ENCODE measurements at regions not wholly inside any gene's neighbourhood (a gene's known extent, or its start where the extent isn't known, plus 50 kb on each side); places are given as distances from the start of the nearest gene placed in this dataset.

- Histone ChIP-seq H3K27ac (no peak overlapping the region), H3K4me3 (no peak overlapping the region), H3K9me3 (no peaks in the 10 kb centered on the region), H3K36me3 (no peaks in the 10 kb centered on the region), H3K4me1 (no peaks in the 10 kb centered on the region), H3K27me3 (no peaks in the 10 kb centered on the region)
- no peak for DNase-seq
- intact Hi-C loops (cut with DNase I; ENCODE audit: low total_unique reads): no loop called here
- 67 to 76% methylated on average over 1 to 4 of the region's 4 CpGs for WGBS, 2 donors (ENCODE audit: low coverage in 1 of 2)
- TF ChIP-seq EP300 (IDR thresholded peaks at IDR 0.05; ENCODE audit: low read depth) (no peak), POLR2A (IDR thresholded peaks at IDR 0.05) (no peak)
- in situ Hi-C loops (cut with MboI; ENCODE audit: low pct_ligation_motif_present in 1 of 4, low pct_unique_long_range_greater_than_20kb in 1 of 4, low sequenced_read_pairs in 3 of 4): no loop called here
Observed at GRCh38 chr3:64909757-64910467, 222.1 kb upstream of the ADAMTS9 start.

GRCh38 chr3:64909011-64909410 is 221.2 kb upstream of the ADAMTS9 start:
- intact Hi-C loops (cut with DNase I; ENCODE audit: low total_unique reads): no loop called here
- H3K27ac ChIP-seq: no peak overlapping the region
- WGBS, 2 donors (ENCODE audit: low coverage in 1 of 2): 85 to 87% methylated on average over 8 of the region's 8 CpGs

GRCh38 chr3:64908251-64908685 is 220.5 kb upstream of the ADAMTS9 start:
- Histone ChIP-seq H3K4me3 (no peak overlapping the region), H3K27me3 (no peaks in the 10 kb centered on the region), H3K4me1 (peaks cover 0 to under 1% (median 0%) of the 10 kb centered on the region in 4 donors), H3K9me3 (no peaks in the 10 kb centered on the region), H3K36me3 (no peaks in the 10 kb centered on the region), H3K27ac (no peak overlapping the region)
- no peak for DNase-seq
- intact Hi-C loops (cut with DNase I; ENCODE audit: low total_unique reads): no loop called here
- in situ Hi-C loops (cut with MboI; ENCODE audit: low pct_ligation_motif_present in 1 of 4, low pct_unique_long_range_greater_than_20kb in 1 of 4, low sequenced_read_pairs in 3 of 4): no loop called here
- TF ChIP-seq CTCF (IDR thresholded peaks at IDR 0.05): no peak
- no peak for TF ChIP-seq POLR2AphosphoS5 (IDR thresholded peaks at IDR 0.05)
- no peak for TF ChIP-seq POLR2A (IDR thresholded peaks at IDR 0.05)
- no peak for TF ChIP-seq EP300 (IDR thresholded peaks at IDR 0.05; ENCODE audit: low read depth)
- WGBS, 2 donors (ENCODE audit: low coverage in 1 of 2): 47 to 54% methylated on average over 3 to 5 of the region's 5 CpGs

More at GRCh38 chr3:64909011-64909410, 221.2 kb upstream of the ADAMTS9 start:
- in situ Hi-C loops (cut with MboI; ENCODE audit: low pct_ligation_motif_present in 1 of 4, low pct_unique_long_range_greater_than_20kb in 1 of 4, low sequenced_read_pairs in 3 of 4): no loop called here
- no peaks in the 10 kb centered on the region for H3K27me3 ChIP-seq
- no peak overlapping the region for H3K4me3 ChIP-seq
- TF ChIP-seq POLR2AphosphoS5 (IDR thresholded peaks at IDR 0.05) (no peak), CTCF (IDR thresholded peaks at IDR 0.05) (no peak), POLR2A (IDR thresholded peaks at IDR 0.05) (no peak), EP300 (IDR thresholded peaks at IDR 0.05; ENCODE audit: low read depth) (no peak)
- H3K36me3 ChIP-seq: no peaks in the 10 kb centered on the region
- no peaks in the 10 kb centered on the region for H3K9me3 ChIP-seq
- DNase-seq: no peak
- H3K4me1 ChIP-seq: no peaks in the 10 kb centered on the region

GRCh38 chr3:64905906-64906410 is 218.2 kb upstream of the ADAMTS9 start:
- Histone ChIP-seq H3K27ac (no peak overlapping the region), H3K4me1 (peaks cover 0 to 19% (median 3%) of the 10 kb centered on the region in 4 donors), H3K27me3 (no peaks in the 10 kb centered on the region), H3K36me3 (no peaks in the 10 kb centered on the region), H3K4me3 (no peak overlapping the region), H3K9me3 (no peaks in the 10 kb centered on the region)
- DNase-seq: no peak
- in situ Hi-C loops (cut with MboI; ENCODE audit: low pct_ligation_motif_present in 1 of 4, low pct_unique_long_range_greater_than_20kb in 1 of 4, low sequenced_read_pairs in 3 of 4): no loop called here
- 89 to 91% methylated on average over 6 to 7 of the region's 7 CpGs for WGBS, 2 donors (ENCODE audit: low coverage in 1 of 2)
- TF ChIP-seq EP300 (IDR thresholded peaks at IDR 0.05; ENCODE audit: low read depth) (no peak), POLR2AphosphoS5 (IDR thresholded peaks at IDR 0.05) (no peak), CTCF (IDR thresholded peaks at IDR 0.05) (no peak), POLR2A (IDR thresholded peaks at IDR 0.05) (no peak)
- intact Hi-C loops (cut with DNase I; ENCODE audit: low total_unique reads): no loop called here

Data from transverse colon (tissue), 4 donors.